Peyer's patch (tissue), 4 donors: ENCODE measurements at regions not wholly inside any gene's neighbourhood (a gene's known extent, or its start where the extent isn't known, plus 50 kb on each side); places are given as distances from the start of the nearest gene placed in this dataset.

ENCODE experiments used
- POLR2A ChIP-seq, 2 donors: fragments of 450-650 bp; IDR thresholded peaks; one replicate each; pipeline ENCODE4 v1.5.1; 2017; ENCODE audit warnings: antibody characterized with exemption in 2 of 2, mild to moderate bottlenecking in 2 of 2, moderate library complexity in 2 of 2
- TF ChIP-seq, protein P1 (sequence below), 6 experiments: fragments of 450-650 bp in 4 of 6; fragments of 200-600 bp in 2 of 6; sonication (generic) in 1 of 6; IDR thresholded peaks; one replicate each; pipeline ENCODE4 v1.5.1; 2017 to 2019; ENCODE audit warnings: antibody characterized with exemption in 6 of 6, mild to moderate bottlenecking in 3 of 6, moderate library complexity in 1 of 6

DNA sequence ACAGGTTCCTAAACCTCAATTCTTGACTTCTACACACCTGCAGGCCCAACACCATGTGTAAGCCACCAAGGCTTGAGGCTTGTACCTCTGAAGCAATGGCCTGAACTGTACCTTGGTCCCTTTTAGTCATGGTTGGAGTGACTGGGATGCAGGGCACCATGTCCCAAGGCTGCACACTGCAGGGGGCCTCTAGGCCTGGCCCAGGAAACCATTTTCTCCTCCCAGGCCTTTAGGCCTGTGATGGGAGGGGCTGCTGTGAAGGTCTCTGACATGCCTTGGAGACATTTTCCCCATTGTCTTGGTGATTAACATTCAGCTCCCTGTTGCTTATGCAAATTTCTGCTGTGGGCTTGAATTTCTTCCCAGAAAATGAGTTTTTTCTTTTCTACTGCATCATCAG is 75.8 kb upstream of the ZNF678 start:
- TF ChIP-seq, protein P1, sequence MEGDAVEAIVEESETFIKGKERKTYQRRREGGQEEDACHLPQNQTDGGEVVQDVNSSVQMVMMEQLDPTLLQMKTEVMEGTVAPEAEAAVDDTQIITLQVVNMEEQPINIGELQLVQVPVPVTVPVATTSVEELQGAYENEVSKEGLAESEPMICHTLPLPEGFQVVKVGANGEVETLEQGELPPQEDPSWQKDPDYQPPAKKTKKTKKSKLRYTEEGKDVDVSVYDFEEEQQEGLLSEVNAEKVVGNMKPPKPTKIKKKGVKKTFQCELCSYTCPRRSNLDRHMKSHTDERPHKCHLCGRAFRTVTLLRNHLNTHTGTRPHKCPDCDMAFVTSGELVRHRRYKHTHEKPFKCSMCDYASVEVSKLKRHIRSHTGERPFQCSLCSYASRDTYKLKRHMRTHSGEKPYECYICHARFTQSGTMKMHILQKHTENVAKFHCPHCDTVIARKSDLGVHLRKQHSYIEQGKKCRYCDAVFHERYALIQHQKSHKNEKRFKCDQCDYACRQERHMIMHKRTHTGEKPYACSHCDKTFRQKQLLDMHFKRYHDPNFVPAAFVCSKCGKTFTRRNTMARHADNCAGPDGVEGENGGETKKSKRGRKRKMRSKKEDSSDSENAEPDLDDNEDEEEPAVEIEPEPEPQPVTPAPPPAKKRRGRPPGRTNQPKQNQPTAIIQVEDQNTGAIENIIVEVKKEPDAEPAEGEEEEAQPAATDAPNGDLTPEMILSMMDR (IDR thresholded peaks at IDR 0.05), result no peak
- TF ChIP-seq POLR2A (IDR thresholded peaks at IDR 0.05), result no peak
